Gastrocnemius medialis (tissue), 4 donors: ENCODE measurements at regions not wholly inside any gene's neighbourhood (a gene's known extent, or its start where the extent isn't known, plus 50 kb on each side); places are given as distances from the start of the nearest gene placed in this dataset.

ENCODE experiments used
- POLR2A ChIP-seq, 2 donors: fragments of 450-650 bp; IDR thresholded peaks; one replicate each; pipeline ENCODE4 v1.6.1; 2017; ENCODE audit warnings: antibody characterized with exemption in 2 of 2, mild to moderate bottlenecking in 2 of 2, moderate library complexity in 2 of 2
- TF ChIP-seq, protein P1 (sequence below), 5 experiments: fragments of 450-650 bp in 3 of 5; fragments of 200-600 bp in 2 of 5; sonication (generic) in 2 of 5; IDR thresholded peaks in 4 of 5; conservative IDR thresholded peaks in 1 of 5; 1 replicate in 4 of 5; 2 replicates in 1 of 5; pipeline ENCODE4 v1.5.1; 2016 to 2019; ENCODE audit warnings: antibody characterized with exemption in 5 of 5, mild to moderate bottlenecking in 3 of 5, moderate library complexity in 3 of 5

DNA sequence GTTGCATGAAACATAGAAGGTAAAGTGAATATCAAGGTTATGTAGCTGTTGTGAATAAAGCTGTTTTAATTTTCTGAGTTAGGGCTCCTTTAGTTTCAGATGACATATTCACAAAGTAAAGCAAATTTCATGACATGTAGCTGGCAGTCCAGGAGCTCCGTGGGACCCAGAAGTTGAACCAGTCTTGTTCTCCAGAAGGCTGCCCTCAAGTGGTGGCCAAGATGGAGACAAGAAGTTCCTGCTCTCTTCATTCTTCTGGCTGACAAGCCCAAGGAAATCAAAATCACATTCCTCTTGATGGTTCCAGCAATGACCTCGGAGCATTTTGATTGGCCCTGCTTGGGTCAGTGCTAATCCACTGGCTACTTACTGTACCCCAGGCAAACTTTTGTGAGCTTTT is 128.7 kb downstream of the LIG4 start:
- TF ChIP-seq, protein P1, sequence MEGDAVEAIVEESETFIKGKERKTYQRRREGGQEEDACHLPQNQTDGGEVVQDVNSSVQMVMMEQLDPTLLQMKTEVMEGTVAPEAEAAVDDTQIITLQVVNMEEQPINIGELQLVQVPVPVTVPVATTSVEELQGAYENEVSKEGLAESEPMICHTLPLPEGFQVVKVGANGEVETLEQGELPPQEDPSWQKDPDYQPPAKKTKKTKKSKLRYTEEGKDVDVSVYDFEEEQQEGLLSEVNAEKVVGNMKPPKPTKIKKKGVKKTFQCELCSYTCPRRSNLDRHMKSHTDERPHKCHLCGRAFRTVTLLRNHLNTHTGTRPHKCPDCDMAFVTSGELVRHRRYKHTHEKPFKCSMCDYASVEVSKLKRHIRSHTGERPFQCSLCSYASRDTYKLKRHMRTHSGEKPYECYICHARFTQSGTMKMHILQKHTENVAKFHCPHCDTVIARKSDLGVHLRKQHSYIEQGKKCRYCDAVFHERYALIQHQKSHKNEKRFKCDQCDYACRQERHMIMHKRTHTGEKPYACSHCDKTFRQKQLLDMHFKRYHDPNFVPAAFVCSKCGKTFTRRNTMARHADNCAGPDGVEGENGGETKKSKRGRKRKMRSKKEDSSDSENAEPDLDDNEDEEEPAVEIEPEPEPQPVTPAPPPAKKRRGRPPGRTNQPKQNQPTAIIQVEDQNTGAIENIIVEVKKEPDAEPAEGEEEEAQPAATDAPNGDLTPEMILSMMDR (IDR thresholded peaks at IDR 0.05 in 4 of 5, conservative IDR thresholded peaks at IDR 0.05 in 1 of 5): no peak
- no peak for TF ChIP-seq POLR2A (IDR thresholded peaks at IDR 0.05)
